ENCODE measurements at regions not wholly inside any gene's neighbourhood (a gene's known extent, or its start where the extent isn't known, plus 50 kb on each side); places are given as distances from the start of the nearest gene placed in this dataset.
A peak's percentile ranks its signal among the peaks of the same experiment; 100 is the strongest.
"Not testable (repeated sequence)": the region's sequence is repeated elsewhere in the genome, so short reads cannot be mapped to it uniquely, and the experiment has no call there.

GRCh38 chr4:33625748-33626147 lies 2618.6 kb downstream of the ARAP2 start:
- DNase-seq, result no peak

- no peak for DNase-seq
Measured at GRCh38 chr4:33626221-33626620, 2618.1 kb downstream of the ARAP2 start.

- DNase-seq, result no peak
Measured at GRCh38 chr4:33628296-33628695, 2616.0 kb downstream of the ARAP2 start.

GRCh38 chr4:33649015-33649414 lies 2595.3 kb downstream of the ARAP2 start:
- DNase-seq, result peak; percentile 61

- DNase-seq, result no peak
Measured at GRCh38 chr4:33649471-33649870, 2594.8 kb downstream of the ARAP2 start.

GRCh38 chr4:33650036-33650435 lies 2594.3 kb downstream of the ARAP2 start:
- DNase-seq, result peak; percentile 38

GRCh38 chr4:33658971-33659370 lies 2585.3 kb downstream of the ARAP2 start:
- DNase-seq, result no peak

GRCh38 chr4:33661636-33662035 lies 2582.7 kb downstream of the ARAP2 start:
- no peak for DNase-seq

GRCh38 chr4:33685939-33686338 lies 2558.4 kb downstream of the ARAP2 start:
- DNase-seq, result no peak

GRCh38 chr4:33696041-33696440 lies 2548.3 kb downstream of the ARAP2 start:
- DNase-seq, result peak; percentile 22

GRCh38 chr4:33696586-33696985 lies 2547.7 kb downstream of the ARAP2 start:
- peak; percentile 19 for DNase-seq

GRCh38 chr4:33709247-33709646 lies 2535.1 kb downstream of the ARAP2 start:
- peak; percentile 50 for DNase-seq

- no peak for DNase-seq
Measured at GRCh38 chr4:33711826-33712225, 2532.5 kb downstream of the ARAP2 start.

- DNase-seq, result no peak
Measured at GRCh38 chr4:33714971-33715370, 2529.3 kb downstream of the ARAP2 start.

- DNase-seq, result peak; percentile 34
Measured at GRCh38 chr4:33715841-33716395, 2528.4 kb downstream of the ARAP2 start.

GRCh38 chr4:33722254-33722653 lies 2522.1 kb downstream of the ARAP2 start:
- no peak for DNase-seq

- DNase-seq, result peak; percentile 75
Measured at GRCh38 chr4:33722800-33723516, 2521.4 kb downstream of the ARAP2 start.

- DNase-seq, result no peak
Measured at GRCh38 chr4:33724685-33725084, 2519.6 kb downstream of the ARAP2 start.

GRCh38 chr4:33725861-33726260 lies 2518.5 kb downstream of the ARAP2 start:
- no peak for DNase-seq

GRCh38 chr4:33737726-33738125 lies 2506.6 kb downstream of the ARAP2 start:
- no peak for DNase-seq

- no peak for DNase-seq
Measured at GRCh38 chr4:33739884-33740632, 2504.3 kb downstream of the ARAP2 start.

- DNase-seq, result not testable (repeated sequence)
Measured at GRCh38 chr4:33740871-33741270, 2503.4 kb downstream of the ARAP2 start.

- DNase-seq, result no peak
Measured at GRCh38 chr4:33746979-33747378, 2497.3 kb downstream of the ARAP2 start.

- DNase-seq, result no peak
Measured at GRCh38 chr4:33751050-33751449, 2493.3 kb downstream of the ARAP2 start.

Measured in OCI-M1 (cell line).